NCI-H2107 treated with DMSO at 0.1 percent for 48 hours (cell line): ENCODE measurements at regions not wholly inside any gene's neighbourhood (a gene's known extent, or its start where the extent isn't known, plus 50 kb on each side); places are given as distances from the start of the nearest gene placed in this dataset.

Experiments used
- DNase-seq: peaks from one replicate; lab custom pipeline; 2025; ENCODE audit not compliant: unreplicated experiment; lab: John Stamatoyannopoulos, UW

DNA sequence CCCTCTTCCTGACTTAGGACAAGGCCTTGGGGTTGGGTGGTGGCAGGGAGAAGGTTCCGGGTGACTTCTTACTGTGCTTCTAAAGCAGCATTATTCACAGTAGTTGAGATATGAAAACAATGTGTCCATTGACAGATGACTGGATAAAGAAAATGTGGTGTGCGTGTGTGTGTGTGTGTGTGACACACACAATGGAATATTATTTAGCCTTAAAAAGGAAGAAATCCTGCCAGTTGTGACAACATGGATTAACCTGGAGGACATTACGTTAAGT, 128.1 kb upstream of the RASGRP1 start:
- no peak for DNase-seq

DNA sequence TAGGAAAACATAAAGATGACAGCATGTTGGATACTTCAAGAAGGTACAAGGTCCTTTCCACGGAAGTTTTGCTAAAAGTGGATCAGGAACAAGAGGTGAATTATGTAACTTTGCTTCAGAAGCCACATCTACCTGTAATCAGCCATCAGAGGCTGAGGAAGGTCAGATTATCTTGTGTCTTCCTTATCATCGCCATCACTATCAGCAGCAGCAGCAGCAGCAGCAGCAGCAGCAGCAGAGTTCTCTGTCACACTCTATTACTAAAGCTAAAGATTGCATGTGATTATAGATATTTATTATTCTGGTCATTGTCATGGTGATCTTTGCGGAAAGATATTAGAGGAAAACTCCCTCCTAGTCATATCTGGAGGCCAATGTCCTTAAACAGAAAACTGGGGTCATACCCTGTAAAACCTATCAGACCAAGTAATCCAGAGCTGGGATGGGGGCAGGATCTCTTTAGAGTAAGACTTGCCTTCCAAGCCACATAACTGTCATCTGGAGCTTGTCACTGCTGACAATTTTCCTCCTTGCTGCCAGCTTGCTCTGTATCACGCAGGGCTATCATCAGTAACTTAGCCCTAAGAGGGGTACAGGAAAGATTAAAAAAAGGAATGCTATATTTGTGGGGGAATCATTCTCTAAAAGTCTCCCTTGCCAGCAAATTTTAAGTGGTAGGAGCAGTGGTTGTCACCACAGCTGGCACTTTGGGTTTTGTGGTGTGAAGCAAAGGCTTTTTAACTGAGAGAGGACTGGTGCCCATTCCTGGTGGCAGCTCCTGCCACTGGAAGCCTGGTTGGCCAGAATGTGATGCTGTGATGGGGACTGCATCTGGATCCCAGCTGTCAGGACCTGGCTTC, 130.9 kb upstream of the RASGRP1 start:
- no peak for DNase-seq

DNA sequence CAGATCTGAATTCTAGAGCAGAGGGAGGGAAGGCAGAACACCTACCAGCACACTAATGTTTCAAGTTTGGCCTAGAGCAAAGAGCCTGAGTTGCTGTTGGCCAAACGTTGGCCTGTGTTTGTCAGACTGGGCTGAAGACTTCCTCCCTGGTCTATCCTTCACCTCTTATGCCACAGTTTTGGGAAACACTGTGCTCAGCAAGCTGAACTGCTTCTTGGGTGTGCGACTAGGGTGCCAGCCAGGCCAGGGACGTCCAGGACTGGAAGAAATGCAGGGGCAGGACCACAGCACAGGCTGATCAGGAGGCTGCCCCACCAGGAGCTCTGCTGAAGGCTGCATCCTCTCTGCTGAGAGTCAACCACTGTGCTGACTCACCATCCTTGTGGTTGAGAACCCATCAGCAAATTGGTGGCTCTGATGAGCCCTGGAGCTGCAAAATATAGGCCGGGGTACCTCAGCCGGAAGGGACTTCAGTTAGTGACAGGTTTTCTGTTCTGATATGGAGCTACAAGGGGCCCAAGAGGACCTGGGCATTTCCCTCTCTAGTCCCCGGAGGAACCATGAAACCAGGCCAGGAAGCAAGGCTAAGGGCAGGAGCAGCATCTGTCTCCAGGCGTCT, 131.6 kb upstream of the RASGRP1 start:
- no peak for DNase-seq

GRCh38 chr15:38696790-38697495, 132.3 kb upstream of the RASGRP1 start:
- no peak for DNase-seq

DNA sequence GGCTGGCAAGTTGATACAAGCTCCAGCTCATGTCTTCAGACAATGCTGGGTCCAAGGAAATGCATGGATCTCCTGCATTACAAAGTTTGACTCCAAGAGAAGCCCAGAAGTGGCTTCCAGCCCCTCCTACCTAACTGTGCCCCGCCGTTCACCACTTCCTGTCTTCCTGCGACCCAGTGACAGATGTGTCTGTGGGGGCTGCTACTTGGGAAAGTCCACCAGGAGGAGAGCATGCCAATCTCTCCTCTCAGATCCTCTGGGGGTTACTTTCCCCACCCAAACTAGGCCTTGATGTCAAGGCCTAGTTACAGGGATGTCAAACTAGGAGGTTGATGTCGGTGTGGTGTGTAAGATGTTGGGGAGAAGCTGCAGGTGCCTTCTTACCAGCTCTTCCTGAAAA, 133.6 kb upstream of the RASGRP1 start:
- no peak for DNase-seq

- DNase-seq, result peak; percentile 12
Observed at GRCh38 chr15:38699633-38700230, 135.1 kb upstream of the RASGRP1 start.

DNA sequence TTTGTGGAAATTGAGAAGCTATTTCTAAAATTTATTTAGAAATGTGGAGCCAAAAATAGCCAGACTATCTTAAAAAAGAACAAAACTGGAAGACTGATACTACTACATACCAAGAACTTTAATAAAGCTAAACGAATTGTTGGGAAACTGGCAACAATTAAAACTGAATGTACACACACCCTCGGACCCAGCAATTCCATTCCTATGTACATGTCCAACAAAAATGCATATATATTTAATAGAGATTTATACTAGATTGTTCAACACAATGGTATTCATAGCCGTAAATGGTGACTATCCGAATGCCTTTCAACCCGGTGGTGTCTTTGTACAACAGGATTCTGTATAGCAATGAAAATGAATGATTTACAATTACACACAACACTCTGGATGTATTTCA, 136.5 kb upstream of the RASGRP1 start:
- no peak for DNase-seq

DNA sequence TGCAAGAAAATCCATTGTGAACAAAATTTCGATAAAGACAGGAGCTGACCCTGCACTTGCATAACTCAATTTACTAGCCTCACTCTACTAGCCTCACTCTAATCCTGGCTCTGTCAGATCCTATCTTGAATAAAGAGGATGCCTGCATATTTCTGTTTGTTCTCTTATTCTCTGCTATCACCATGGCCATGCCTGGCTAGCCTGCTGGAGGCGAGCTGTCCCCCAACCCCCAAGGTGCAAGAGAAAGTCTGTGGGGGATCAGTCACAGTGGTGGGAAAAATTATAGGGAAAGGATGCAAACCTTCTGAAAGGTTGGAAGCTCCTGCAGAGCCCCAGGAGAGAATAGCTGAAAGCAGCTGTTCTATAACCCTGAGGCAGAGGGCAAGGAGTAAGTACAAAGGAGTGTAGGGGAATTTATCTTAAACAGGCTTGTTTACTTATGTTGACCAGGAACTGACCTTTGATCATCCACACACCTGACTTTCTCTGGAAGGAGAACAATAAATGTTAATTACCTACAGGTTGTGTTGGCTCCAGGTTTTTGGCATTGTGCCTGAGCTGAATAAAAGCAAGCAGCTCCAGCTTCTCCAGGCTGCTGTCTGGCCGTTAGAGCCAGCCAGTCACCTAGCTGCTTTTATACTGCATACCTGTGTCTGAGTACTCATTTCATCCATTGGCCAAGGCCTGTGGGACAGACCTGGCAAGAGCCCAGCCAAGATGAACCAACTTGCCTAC, 137.7 kb upstream of the RASGRP1 start:
- DNase-seq, result no peak

DNA sequence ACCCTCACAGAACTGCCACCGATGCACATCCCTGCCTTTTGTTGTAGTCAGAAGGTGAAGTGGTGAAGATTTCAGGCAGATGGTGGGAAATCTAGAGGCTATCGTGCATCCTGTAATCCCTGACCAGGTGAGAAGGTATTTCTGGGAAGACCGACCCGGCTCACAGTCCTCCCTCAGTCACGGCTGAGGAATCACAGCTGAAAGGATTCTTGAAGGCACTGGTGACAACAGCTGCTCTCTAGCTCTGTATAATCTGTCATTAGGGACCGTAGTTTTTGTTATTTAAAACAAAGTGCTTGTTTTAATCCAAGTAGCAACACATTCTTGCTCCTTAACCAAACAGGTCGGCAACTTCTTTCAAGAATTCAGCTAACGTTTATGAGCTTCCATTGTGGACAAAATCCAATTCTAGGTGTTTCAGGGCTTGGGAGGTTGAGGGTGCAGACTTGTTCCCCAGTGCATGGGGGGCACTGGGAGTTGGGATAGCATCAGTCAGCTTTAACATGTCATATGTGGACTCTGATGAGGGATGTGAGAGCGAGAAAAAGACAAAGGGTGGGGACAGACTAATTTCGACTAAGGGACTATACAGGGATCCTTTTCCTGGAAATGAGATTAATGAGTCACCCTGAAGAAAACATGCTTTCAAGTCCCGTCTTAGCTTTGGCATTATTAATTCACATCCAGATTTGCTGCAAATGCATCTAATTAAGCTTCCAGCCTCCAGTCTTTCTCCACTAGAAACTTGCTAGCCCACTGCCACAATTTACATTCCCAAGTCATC, 141.0 kb upstream of the RASGRP1 start:
- no peak for DNase-seq

GRCh38 chr15:38706956-38707355, 142.3 kb upstream of the RASGRP1 start:
- no peak for DNase-seq

GRCh38 chr15:38707802-38708671, 143.4 kb upstream of the RASGRP1 start:
- peak; percentile 25 for DNase-seq

DNA sequence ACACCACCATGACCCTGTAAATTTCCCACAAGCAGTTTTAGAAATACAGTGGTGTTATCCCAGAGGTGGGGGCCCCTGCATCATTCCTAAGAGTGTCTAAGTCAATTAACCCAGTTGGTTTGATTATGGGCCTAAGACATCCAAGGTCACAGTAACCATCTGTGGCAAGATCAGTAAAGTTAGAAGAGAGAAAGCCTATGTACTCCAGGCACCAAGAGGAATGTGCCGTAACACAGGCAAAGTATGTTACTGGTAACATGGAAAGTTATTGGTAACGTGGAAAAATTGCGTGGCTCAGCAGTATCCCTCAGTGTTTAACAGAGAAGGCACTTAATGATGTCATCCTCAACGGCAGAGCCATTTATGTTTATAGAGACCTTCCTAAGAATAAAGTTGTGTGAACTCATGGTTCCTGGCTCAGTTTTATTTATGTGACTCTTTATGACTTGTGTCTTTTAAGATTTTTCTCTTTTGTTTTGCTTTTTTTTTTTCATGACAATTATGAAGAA, 144.1 kb upstream of the RASGRP1 start:
- DNase-seq, result no peak

DNA sequence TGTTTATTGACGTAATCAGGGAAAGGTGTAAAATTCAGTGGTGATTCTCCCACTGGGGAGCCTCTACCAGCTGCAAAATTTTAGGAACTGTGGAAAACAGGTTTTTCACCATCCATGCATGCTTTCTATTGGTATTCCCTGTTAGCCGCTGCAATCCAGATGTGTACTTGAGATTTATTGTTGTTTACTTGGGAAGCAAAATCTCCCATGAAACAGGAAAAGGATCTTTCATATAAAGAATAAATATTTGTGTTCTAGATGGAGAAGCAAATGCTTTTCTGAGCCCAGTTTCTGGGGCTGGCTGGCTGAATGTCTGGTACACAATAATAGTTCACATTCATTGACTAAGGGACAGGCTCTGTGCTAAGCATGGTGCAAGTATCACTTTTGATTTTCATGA, 144.6 kb upstream of the RASGRP1 start:
- no peak for DNase-seq

- no peak for DNase-seq
Observed at GRCh38 chr15:38714309-38715072, 149.9 kb upstream of the RASGRP1 start.

DNA sequence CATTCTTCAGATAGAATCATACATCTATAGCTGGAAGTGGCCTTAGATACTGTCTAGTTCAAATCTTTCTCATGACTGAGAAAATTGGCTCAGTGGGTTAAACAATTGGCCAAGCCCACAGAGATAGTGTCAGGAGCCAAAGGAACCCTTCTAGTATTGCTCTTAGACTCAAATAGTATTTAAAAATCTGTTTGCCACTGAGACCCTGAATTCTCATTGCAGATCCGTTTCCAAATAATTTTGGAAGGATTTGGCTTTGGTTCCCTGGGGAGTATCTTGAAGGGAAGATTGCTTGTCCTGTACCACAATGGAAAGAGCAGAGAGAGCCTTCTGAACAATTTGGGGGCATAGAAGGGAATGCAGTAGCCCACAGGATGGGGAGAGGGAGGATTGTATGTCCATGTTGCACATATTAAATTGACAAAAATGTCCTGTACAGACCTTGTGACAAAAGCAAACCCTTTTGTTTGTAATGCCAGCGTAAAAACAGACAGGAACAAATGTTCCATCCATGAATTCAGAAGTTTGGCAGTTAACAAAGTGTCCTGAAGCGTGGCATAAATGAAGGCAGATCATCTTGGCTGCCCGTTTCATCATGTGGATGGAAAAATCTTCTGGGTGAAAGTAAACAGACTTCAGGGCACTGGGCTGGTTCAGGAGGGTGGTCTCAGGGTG, 156.4 kb upstream of the RASGRP1 start:
- DNase-seq, result no peak

GRCh38 chr15:38721568-38721945, 156.9 kb upstream of the RASGRP1 start:
- no peak for DNase-seq

- DNase-seq, result no peak
Observed at GRCh38 chr15:38722236-38722635, 157.6 kb upstream of the RASGRP1 start.

- no peak for DNase-seq
Observed at GRCh38 chr15:38724827-38725226, 160.2 kb upstream of the RASGRP1 start.
